Calu3 (cell line): ENCODE measurements at regions not wholly inside any gene's neighbourhood (a gene's known extent, or its start where the extent isn't known, plus 50 kb on each side); places are given as distances from the start of the nearest gene placed in this dataset.

Experiments used
- BruUV-seq: library from RNA; stranded (reverse); fragments of 400-500 nt; replicated peaks from 2 replicates; lab custom pipeline; 2021; lab: Mats Ljungman, UMichigan
- CTCF ChIA-PET: fragments of 300-600 bp; sonication (Branson Sonifier 250); formaldehyde crosslinking; loops from one replicate; lab custom pipeline; 2022; ENCODE audit warnings: antibody characterized with exemption; lab: Charles Lee
- DNase-seq: peaks from one replicate; pipeline ENCODE4 v3.0.0; 2022
- H3K27ac Mint-ChIP-seq: one replicate; pipeline ENCODE4 v1.8.0; 2022; ENCODE audit warnings: mixed read lengths; ENCODE audit not compliant: unreplicated experiment
- H3K27me3 Mint-ChIP-seq: one replicate; pipeline ENCODE4 v1.8.0; 2022; ENCODE audit warnings: mixed read lengths; ENCODE audit not compliant: unreplicated experiment
- H3K36me3 Mint-ChIP-seq: one replicate; pipeline ENCODE4 v1.8.0; 2022; ENCODE audit warnings: mild to moderate bottlenecking, moderate library complexity, mixed read lengths; ENCODE audit not compliant: insufficient read depth, unreplicated experiment
- H3K4me1 Mint-ChIP-seq: one replicate; pipeline ENCODE4 v1.8.0; 2022; ENCODE audit warnings: mild to moderate bottlenecking, low read depth, mixed read lengths; ENCODE audit not compliant: unreplicated experiment
- H3K4me3 Mint-ChIP-seq: one replicate; pipeline ENCODE4 v1.8.0; 2022; ENCODE audit warnings: mild to moderate bottlenecking, low read depth, moderate library complexity, mixed read lengths; ENCODE audit not compliant: unreplicated experiment
- H3K9me3 Mint-ChIP-seq: one replicate; pipeline ENCODE4 v1.8.0; 2022; ENCODE audit warnings: low read depth, mixed read lengths; ENCODE audit not compliant: unreplicated experiment
- intact Hi-C: fragments of 100-400 bp; cut with micrococcal nuclease; formaldehyde crosslinking; loops from one replicate; pipeline ENCODE4 v1.10.0; 2022; ENCODE audit not compliant: unreplicated experiment
- TF ChIP-seq, protein P1 (sequence below): fragments of 200-600 bp; IDR thresholded peaks from one replicate; pipeline ENCODE4 v1.8.0; 2022; ENCODE audit warnings: antibody characterized with exemption; ENCODE audit not compliant: unreplicated experiment

DNA sequence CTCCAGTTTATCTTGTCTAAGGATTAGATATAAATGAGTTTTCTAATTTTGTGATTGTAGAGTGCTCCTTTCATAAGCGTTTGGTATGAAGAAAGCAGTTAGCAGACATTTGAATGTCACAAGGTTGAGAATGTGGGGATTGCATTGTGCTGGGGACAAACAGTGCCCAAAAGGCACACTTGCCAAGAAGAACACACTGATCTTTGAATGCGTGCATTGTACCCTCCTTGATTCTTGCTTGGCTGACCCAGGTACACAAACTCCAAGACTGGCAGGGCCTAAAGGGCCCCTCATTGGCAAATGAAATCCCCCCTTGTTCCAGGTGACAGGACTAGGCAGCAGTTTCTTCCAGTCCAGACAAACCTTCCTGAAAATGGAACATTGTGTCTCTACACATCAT is 96.9 kb upstream of the LIFR start:
- H3K27me3 Mint-ChIP-seq = no peaks in the 10 kb centered on the region
- no peak overlapping the region for H3K4me3 Mint-ChIP-seq
- peaks cover 32% of the 10 kb centered on the region for H3K4me1 Mint-ChIP-seq
- H3K9me3 Mint-ChIP-seq = no peaks in the 10 kb centered on the region
- TF ChIP-seq, protein P1, sequence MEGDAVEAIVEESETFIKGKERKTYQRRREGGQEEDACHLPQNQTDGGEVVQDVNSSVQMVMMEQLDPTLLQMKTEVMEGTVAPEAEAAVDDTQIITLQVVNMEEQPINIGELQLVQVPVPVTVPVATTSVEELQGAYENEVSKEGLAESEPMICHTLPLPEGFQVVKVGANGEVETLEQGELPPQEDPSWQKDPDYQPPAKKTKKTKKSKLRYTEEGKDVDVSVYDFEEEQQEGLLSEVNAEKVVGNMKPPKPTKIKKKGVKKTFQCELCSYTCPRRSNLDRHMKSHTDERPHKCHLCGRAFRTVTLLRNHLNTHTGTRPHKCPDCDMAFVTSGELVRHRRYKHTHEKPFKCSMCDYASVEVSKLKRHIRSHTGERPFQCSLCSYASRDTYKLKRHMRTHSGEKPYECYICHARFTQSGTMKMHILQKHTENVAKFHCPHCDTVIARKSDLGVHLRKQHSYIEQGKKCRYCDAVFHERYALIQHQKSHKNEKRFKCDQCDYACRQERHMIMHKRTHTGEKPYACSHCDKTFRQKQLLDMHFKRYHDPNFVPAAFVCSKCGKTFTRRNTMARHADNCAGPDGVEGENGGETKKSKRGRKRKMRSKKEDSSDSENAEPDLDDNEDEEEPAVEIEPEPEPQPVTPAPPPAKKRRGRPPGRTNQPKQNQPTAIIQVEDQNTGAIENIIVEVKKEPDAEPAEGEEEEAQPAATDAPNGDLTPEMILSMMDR = no peak
- CTCF ChIA-PET = interaction anchor here (0.8 to 1.5 kb wide), 2 partner anchors 17 to 39 kb away, joined by 3 read pairs; no protein-coding TSS in a partner anchor
- peaks cover 6% of the 10 kb centered on the region for H3K36me3 Mint-ChIP-seq
- no peak overlapping the region for H3K27ac Mint-ChIP-seq
- no peak for DNase-seq
- no TSS peak for BruUV-seq
- intact Hi-C loops = no loop called here

DNA sequence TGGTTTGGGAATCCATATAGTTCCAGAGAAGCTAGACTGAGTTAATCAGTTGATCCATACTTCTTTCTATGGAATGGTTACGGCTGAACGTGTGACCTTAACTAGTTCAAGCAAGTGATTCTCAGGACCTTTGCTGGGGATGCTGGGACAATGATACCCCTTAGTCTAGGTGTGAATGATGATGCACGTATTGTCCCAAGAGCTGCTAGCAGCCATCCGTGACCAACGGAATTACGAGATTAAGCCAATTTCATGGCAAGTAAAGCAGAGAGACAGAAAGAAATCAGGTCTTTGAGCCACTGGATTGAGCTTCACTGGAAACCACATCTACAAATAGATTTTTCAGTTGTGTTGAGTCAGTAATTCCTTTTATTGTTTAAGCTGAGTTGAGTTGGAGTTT is 99.2 kb upstream of the LIFR start:
- no peak overlapping the region for H3K4me3 Mint-ChIP-seq
- TF ChIP-seq, protein P1 = no peak
- H3K4me1 Mint-ChIP-seq = peaks cover 9% of the 10 kb centered on the region
- peaks cover 12% of the 10 kb centered on the region for H3K36me3 Mint-ChIP-seq
- CTCF ChIA-PET = no interaction called here
- no peaks in the 10 kb centered on the region for H3K9me3 Mint-ChIP-seq
- no TSS peak for BruUV-seq
- DNase-seq = no peak
- intact Hi-C loops = no loop called here
- H3K27ac Mint-ChIP-seq = no peak overlapping the region
- no peaks in the 10 kb centered on the region for H3K27me3 Mint-ChIP-seq

DNA sequence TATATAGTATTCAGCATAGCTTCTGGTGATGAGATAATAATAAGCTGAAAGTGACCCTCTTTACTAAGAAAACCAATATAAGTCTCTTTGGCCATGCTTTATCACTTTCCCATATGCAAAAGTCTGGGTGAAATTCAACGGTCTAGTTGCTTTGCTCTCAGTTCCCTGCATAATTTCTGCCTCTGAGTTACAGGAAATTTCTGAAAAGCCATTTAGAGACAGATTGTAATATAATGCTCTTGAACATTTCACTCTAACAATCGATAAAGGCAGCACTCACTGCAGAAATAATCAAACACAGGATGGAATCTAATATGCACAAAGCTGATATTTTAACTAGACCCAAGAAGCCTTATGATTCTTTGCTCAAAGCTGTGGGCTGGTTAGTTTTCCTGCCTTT is 100.1 kb upstream of the LIFR start:
- TF ChIP-seq, protein P1 = no peak
- Mint-ChIP-seq H3K36me3 (peaks cover 12% of the 10 kb centered on the region), H3K4me1 (peaks cover under 1% of the 10 kb centered on the region), H3K9me3 (no peaks in the 10 kb centered on the region), H3K4me3 (no peak overlapping the region), H3K27me3 (no peaks in the 10 kb centered on the region), H3K27ac (no peak overlapping the region)
- no peak for DNase-seq
- intact Hi-C loops = no loop called here
- BruUV-seq = no TSS peak
- CTCF ChIA-PET = no interaction called here

DNA sequence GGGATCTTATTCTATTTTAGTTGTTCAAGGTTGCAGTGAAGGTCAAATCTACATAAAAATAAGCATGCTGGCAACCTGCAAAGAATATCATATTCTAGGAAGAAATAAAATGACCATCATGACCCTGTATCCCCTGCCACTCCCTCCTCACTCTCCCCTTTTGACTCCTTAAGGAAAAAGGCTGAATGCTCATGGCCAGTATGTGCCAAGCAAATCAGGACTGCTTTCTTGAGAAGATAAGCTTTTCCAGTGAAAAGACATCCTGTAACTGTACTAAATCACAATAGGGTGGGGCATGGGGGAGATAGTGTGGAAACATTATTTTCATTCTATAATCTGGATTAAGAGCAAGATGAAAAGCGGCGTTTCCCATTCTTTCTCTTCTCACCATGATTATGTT is 100.6 kb upstream of the LIFR start:
- H3K27ac Mint-ChIP-seq = no peak overlapping the region
- TF ChIP-seq, protein P1 = no peak
- H3K4me1 Mint-ChIP-seq = no peaks in the 10 kb centered on the region
- H3K9me3 Mint-ChIP-seq = no peaks in the 10 kb centered on the region
- intact Hi-C loops = no loop called here
- BruUV-seq = no TSS peak
- peaks cover 12% of the 10 kb centered on the region for H3K36me3 Mint-ChIP-seq
- CTCF ChIA-PET = no interaction called here
- DNase-seq = no peak
- no peaks in the 10 kb centered on the region for H3K27me3 Mint-ChIP-seq
- H3K4me3 Mint-ChIP-seq = no peak overlapping the region
